K562 (cell line): ENCODE measurements at regions not wholly inside any gene's neighbourhood (a gene's known extent, or its start where the extent isn't known, plus 50 kb on each side); places are given as distances from the start of the nearest gene placed in this dataset.

Experiments used
- ATAC-seq: fragments of 200-7000 bp; cut with Tn5 transposase; 3 replicates; pipeline ENCODE4 v1.9.1; 2020; ENCODE audit warnings: moderate library complexity
- BruUV-seq: library from RNA; stranded (reverse); fragments of 400-500 nt; replicated peaks from 2 replicates; lab custom pipeline; 2021; lab: Mats Ljungman, UMichigan
- CTCF ChIA-PET: fragments of 300-600 bp; formaldehyde crosslinking; extraction: SDS; loops from one replicate; lab custom pipeline; 2021; ENCODE audit warnings: low intra/inter-chr PET ratio; lab: Yijun Ruan, JAX
- POLR2A ChIA-PET: fragments of 300-600, 350-650 bp; sonication (Branson Sonifier 250); formaldehyde crosslinking; extraction: SDS; loops from one replicate; lab custom pipeline; 2021; ENCODE audit warnings: antibody characterized with exemption, inconsistent platforms; lab: Yijun Ruan, JAX
- DNase-seq, 4 experiments: peaks; one replicate each; pipeline versions ENCODE4 v3.0.0 to v3.0.0-alpha.2; 2011 to 2018; ENCODE audit warnings: low spot score in 3 of 4, mixed read lengths in 3 of 4; ENCODE audit errors: extremely low read depth in 1 of 4
- FAIRE-seq: peaks from 2 replicates; lab custom pipeline; 2011; peaks lifted over from hg19 to GRCh38; lab: Jason Lieb, UNC
- H2AFZ ChIP-seq: 2 replicates; pipeline ENCODE4 v1.6.0; 2011; ENCODE audit warnings: low read depth, low read length, control low read depth, inconsistent platforms
- H3K27ac ChIP-seq: fragments of 200-600 bp; 3 replicates; pipeline ENCODE4 v1.8.0; 2011; ENCODE audit warnings: low read depth, mild to moderate bottlenecking, control low read depth, inconsistent platforms, low read length, moderate library complexity, mixed read lengths; ENCODE audit errors: extremely low read depth
- H3K27me3 ChIP-seq, 2 experiments: fragments of 300-600 bp in 1 of 2; 2 replicates in 1 of 2; 3 replicates in 1 of 2; pipeline versions ENCODE4 v1.6.0 to v1.8.0; 2011; ENCODE audit warnings: inconsistent platforms in 2 of 2, low read length in 2 of 2, mild to moderate bottlenecking in 1 of 2, mixed read lengths in 1 of 2, moderate library complexity in 1 of 2; ENCODE audit not compliant: control insufficient read depth in 2 of 2, insufficient read depth in 2 of 2
- H3K36me3 ChIP-seq: fragments of 300-600 bp; 3 replicates; pipeline ENCODE4 v1.8.0; 2011; ENCODE audit warnings: mild to moderate bottlenecking, low read length, inconsistent platforms; ENCODE audit not compliant: control insufficient read depth, insufficient read depth
- H3K4me1 ChIP-seq, 2 experiments: fragments of 200-600 bp in 1 of 2; replicated peaks in 1 of 2; 2 replicates in 1 of 2; 3 replicates in 1 of 2; pipeline versions ENCODE4 v1.5.1 to v1.8.0; 2011; ENCODE audit warnings: inconsistent platforms in 2 of 2, low read length in 2 of 2, mild to moderate bottlenecking in 1 of 2, mixed read lengths in 1 of 2, moderate library complexity in 1 of 2; ENCODE audit not compliant: control insufficient read depth in 2 of 2, insufficient read depth in 2 of 2
- H3K4me2 ChIP-seq: 2 replicates; pipeline ENCODE4 v1.6.1; 2011; ENCODE audit warnings: low read length, control low read depth, inconsistent platforms, mixed read lengths; ENCODE audit not compliant: insufficient read depth
- H3K4me3 ChIP-seq: fragments of 200-600 bp; sonication (generic), shearing (Covaris generic); 2 replicates; pipeline ENCODE4 v1.5.1; 2016; ENCODE audit warnings: control low read depth, inconsistent platforms
- H3K79me2 ChIP-seq: fragments of 200-600 bp; 3 replicates; pipeline ENCODE4 v1.8.0; 2011; ENCODE audit warnings: low read length, inconsistent platforms; ENCODE audit not compliant: control insufficient read depth, insufficient read depth
- H3K9ac ChIP-seq, 2 experiments: 2 replicates each; pipeline versions ENCODE4 v1.6.0 to v1.6.1; 2011; ENCODE audit warnings: low read depth in 2 of 2, low read length in 2 of 2, control low read depth in 1 of 2, inconsistent platforms in 1 of 2, mild to moderate bottlenecking in 1 of 2, mixed read lengths in 1 of 2; ENCODE audit not compliant: insufficient read depth in 1 of 2
- H3K9me1 ChIP-seq: one replicate; pipeline ENCODE4 v1.6.0; 2011; ENCODE audit warnings: inconsistent platforms, mild to moderate bottlenecking, low read length, moderate library complexity; ENCODE audit not compliant: control insufficient read depth, insufficient read depth
- H3K9me3 ChIP-seq: replicated peaks from 2 replicates; pipeline ENCODE4 v1.5.1; 2011; ENCODE audit warnings: low read depth, low read length, inconsistent platforms; ENCODE audit not compliant: control insufficient read depth, insufficient read depth
- H4K20me1 ChIP-seq: replicated peaks from 2 replicates; pipeline ENCODE4 v1.6.1; 2011; ENCODE audit warnings: low read length, inconsistent platforms, mixed read lengths; ENCODE audit not compliant: control insufficient read depth, insufficient read depth
- ATF1 ChIP-seq, 2 experiments: fragments of 450-650 bp in 1 of 2; IDR thresholded peaks; 2 replicates each; pipeline ENCODE4 v1.6.1; 2016; ENCODE audit warnings: missing compliant biosample characterization in 1 of 2, missing genetic modification characterization in 1 of 2
- MAFG ChIP-seq: fragments of 450-650 bp; conservative IDR thresholded peaks from 2 replicates; pipeline ENCODE4 v1.6.1; 2016; ENCODE audit warnings: missing genetic modification characterization, missing compliant biosample characterization
- NFXL1 ChIP-seq: fragments of 450-650 bp; formaldehyde crosslinking; IDR thresholded peaks from 2 replicates; pipeline ENCODE4 v1.4.0; 2021; ENCODE audit warnings: mild to moderate bottlenecking
- PHF8 ChIP-seq: fragments of 200-600 bp; sonication (generic); IDR thresholded peaks from 2 replicates; pipeline ENCODE4 v1.6.1; 2012; ENCODE audit warnings: mixed run types, mild to moderate bottlenecking, inconsistent platforms, low read length, moderate library complexity, borderline replicate concordance
- SNIP1 ChIP-seq: fragments of 450-650 bp; IDR thresholded peaks from 2 replicates; pipeline ENCODE4 v1.7.1; 2017; ENCODE audit warnings: low read depth, mild to moderate bottlenecking
- STAG1 ChIP-seq: sonication (generic); formaldehyde crosslinking; IDR thresholded peaks from 2 replicates; pipeline ENCODE4 v1.5.0; 2020; ENCODE audit warnings: missing genetic modification reagents, borderline replicate concordance
- TCF7 ChIP-seq: sonication (generic); IDR thresholded peaks from 2 replicates; pipeline ENCODE4 v1.6.1; 2016; ENCODE audit warnings: antibody characterized with exemption, borderline replicate concordance
- ZNF140 ChIP-seq: fragments of 250-450 bp; sonication (Bioruptor Pico); IDR thresholded peaks from 2 replicates; pipeline ENCODE4 v1.8.0; 2021; ENCODE audit warnings: moderate library complexity, mild to moderate bottlenecking, inconsistent platforms
- WGBS: fragments of 100-300 bp; shearing (Covaris generic); methylation state at CpG from one replicate; pipeline ENCODE4 v1.1.6; 2016; ENCODE audit warnings: low coverage, mixed read lengths; ENCODE audit not compliant: insufficient coverage; ENCODE audit errors: missing lambda C conversion rate; 5-methylcytosine and 5-hydroxymethylcytosine counted together
- in situ Hi-C: fragments of 300-500 bp; cut with MboI; formaldehyde crosslinking; loops from 4 replicates; pipeline ENCODE4 v1.15.0; 2018; ENCODE audit warnings: inconsistent platforms, mixed read lengths
- intact Hi-C: fragments of 100-400 bp; cut with micrococcal nuclease; formaldehyde crosslinking; loops from 2 replicates; pipeline ENCODE4 v1.14.2; 2022
- TF ChIP-seq, protein P1 (sequence below): sonication (generic); formaldehyde crosslinking; IDR thresholded peaks from 2 replicates; pipeline ENCODE4 v1.8.1; 2023; ENCODE audit warnings: missing genetic modification reagents, mild to moderate bottlenecking, borderline replicate concordance

DNA sequence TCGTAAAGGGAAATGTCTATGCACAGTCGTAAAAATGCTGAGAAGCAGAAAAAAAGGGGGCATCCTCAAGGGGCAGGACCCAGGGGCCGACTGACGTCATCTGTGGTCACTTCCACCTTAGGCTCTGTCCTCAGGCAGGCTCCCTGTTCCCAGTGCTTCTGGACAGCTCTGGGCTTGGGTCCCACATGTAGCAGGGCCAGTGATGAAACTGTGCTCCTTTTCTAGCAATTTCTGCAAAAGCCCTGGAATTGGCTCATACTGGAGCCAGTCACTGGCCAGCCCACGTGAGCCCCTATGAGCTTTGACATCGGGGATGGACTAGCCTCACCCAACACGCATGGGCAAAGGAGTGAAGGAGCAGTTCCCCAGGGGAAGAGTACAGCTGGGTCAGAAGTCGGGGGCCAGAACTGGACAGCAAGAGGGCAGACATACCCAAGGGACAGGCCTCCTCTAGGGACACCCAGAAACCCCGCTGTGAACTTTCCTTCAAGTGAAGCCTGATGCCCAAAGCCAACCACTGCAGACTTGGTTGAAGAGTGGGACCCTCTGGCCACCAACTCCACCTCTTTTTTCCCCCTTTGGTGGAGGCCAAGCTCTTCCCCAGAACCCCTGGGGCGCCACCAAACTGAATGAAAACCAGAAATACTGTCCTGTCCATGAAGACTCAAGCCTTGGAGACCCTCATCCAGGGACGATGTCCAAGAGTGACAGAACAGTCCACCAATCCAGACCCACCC is 1349.0 kb downstream of the BRD1 start:
- H3K9me3 ChIP-seq: no peaks in the 10 kb centered on the region
- TF ChIP-seq, protein P1, sequence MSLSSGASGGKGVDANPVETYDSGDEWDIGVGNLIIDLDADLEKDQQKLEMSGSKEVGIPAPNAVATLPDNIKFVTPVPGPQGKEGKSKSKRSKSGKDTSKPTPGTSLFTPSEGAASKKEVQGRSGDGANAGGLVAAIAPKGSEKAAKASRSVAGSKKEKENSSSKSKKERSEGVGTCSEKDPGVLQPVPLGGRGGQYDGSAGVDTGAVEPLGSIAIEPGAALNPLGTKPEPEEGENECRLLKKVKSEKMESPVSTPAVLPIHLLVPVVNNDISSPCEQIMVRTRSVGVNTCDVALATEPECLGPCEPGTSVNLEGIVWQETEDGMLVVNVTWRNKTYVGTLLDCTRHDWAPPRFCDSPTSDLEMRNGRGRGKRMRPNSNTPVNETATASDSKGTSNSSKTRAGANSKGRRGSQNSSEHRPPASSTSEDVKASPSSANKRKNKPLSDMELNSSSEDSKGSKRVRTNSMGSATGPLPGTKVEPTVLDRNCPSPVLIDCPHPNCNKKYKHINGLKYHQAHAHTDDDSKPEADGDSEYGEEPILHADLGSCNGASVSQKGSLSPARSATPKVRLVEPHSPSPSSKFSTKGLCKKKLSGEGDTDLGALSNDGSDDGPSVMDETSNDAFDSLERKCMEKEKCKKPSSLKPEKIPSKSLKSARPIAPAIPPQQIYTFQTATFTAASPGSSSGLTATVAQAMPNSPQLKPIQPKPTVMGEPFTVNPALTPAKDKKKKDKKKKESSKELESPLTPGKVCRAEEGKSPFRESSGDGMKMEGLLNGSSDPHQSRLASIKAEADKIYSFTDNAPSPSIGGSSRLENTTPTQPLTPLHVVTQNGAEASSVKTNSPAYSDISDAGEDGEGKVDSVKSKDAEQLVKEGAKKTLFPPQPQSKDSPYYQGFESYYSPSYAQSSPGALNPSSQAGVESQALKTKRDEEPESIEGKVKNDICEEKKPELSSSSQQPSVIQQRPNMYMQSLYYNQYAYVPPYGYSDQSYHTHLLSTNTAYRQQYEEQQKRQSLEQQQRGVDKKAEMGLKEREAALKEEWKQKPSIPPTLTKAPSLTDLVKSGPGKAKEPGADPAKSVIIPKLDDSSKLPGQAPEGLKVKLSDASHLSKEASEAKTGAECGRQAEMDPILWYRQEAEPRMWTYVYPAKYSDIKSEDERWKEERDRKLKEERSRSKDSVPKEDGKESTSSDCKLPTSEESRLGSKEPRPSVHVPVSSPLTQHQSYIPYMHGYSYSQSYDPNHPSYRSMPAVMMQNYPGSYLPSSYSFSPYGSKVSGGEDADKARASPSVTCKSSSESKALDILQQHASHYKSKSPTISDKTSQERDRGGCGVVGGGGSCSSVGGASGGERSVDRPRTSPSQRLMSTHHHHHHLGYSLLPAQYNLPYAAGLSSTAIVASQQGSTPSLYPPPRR (CRISPR knock-in tag): no peak
- TF ChIP-seq PHF8 (no peak), STAG1 (CRISPR knock-in tag) (no peak), ATF1 (CRISPR knock-in tag; IDR thresholded peaks at IDR 0.05) (no peak), ATF1 (tag; IDR thresholded peaks at IDR 0.05) (no peak), TCF7 (no peak), SNIP1 (no peak), NFXL1 (CRISPR knock-in tag) (no peak), MAFG (tag) (no peak), ZNF140 (CRISPR knock-in tag) (no peak)
- TF ChIP-seq, all 486 proteins: peak for 0
- peaks cover 0 to 14% of the 10 kb centered on the region in 2 experiments; a peak in 1 of 5 replicates for H3K27me3 ChIP-seq
- no peak overlapping the region for H3K4me3 ChIP-seq
- no peaks in the 10 kb centered on the region for H3K9me1 ChIP-seq
- 1% methylated on average over 9 of the region's 11 CpGs for WGBS
- H3K4me2 ChIP-seq: no peak overlapping the region
- H3K79me2 ChIP-seq: no peaks in the 10 kb centered on the region
- in situ Hi-C loops (loop anchor here (25.0 kb wide), 1 partner anchor 891 kb away; no protein-coding TSS in a partner anchor), intact Hi-C loops (no loop called here)
- ATAC-seq (no peak), DNase-seq (no peak), FAIRE-seq (no peak)
- POLR2A ChIA-PET: no interaction called here
- no peak overlapping the region for H2AFZ ChIP-seq
- no peak overlapping the region for H3K27ac ChIP-seq
- no peaks in the 10 kb centered on the region for H3K4me1 ChIP-seq
- CTCF ChIA-PET: no interaction called here
- H3K9ac ChIP-seq: no peak overlapping the region
- no TSS peak for BruUV-seq
- no peaks in the 10 kb centered on the region for H3K36me3 ChIP-seq
- H4K20me1 ChIP-seq: no peaks in the 10 kb centered on the region
